ENCODE measurements at regions not wholly inside any gene's neighbourhood (a gene's known extent, or its start where the extent isn't known, plus 50 kb on each side); places are given as distances from the start of the nearest gene placed in this dataset.

DNA sequence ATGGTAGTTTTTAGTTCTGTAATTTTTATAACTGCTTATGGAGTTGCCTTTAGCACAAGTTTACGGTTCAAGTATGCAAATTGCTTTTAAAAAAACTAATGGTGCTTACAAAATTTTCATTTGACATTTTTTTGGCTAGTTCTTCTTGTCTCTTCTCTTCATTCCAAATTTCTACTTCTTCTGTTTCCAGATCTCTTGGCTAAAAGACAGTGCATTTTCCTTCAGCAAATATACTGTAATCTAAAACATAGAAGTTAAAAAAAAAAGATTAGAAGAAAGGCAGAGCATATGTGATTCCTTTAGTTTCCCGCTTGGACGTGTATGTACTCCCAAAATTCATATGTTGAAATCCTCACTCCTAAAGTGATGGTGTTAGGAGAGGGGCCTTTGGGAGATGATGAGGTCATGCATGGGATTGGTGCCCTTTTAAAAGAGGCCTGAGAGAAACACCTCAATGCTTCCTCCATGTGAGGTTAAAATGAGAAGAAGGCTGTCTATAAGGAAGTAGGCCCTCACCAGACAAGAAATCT, 132.1 kb upstream of the NPY2R start:
- TF ChIP-seq JUN (IDR thresholded peaks at IDR 0.05) (no peak), SMC3 (IDR thresholded peaks at IDR 0.05) (no peak), HDAC2 (IDR thresholded peaks at IDR 0.05) (no peak)
- TF ChIP-seq, protein P1, sequence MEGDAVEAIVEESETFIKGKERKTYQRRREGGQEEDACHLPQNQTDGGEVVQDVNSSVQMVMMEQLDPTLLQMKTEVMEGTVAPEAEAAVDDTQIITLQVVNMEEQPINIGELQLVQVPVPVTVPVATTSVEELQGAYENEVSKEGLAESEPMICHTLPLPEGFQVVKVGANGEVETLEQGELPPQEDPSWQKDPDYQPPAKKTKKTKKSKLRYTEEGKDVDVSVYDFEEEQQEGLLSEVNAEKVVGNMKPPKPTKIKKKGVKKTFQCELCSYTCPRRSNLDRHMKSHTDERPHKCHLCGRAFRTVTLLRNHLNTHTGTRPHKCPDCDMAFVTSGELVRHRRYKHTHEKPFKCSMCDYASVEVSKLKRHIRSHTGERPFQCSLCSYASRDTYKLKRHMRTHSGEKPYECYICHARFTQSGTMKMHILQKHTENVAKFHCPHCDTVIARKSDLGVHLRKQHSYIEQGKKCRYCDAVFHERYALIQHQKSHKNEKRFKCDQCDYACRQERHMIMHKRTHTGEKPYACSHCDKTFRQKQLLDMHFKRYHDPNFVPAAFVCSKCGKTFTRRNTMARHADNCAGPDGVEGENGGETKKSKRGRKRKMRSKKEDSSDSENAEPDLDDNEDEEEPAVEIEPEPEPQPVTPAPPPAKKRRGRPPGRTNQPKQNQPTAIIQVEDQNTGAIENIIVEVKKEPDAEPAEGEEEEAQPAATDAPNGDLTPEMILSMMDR (IDR thresholded peaks at IDR 0.05): no peak

All from A549 (cell line).